Ammon's horn (tissue), 1 donor: ENCODE measurements at regions not wholly inside any gene's neighbourhood (a gene's known extent, or its start where the extent isn't known, plus 50 kb on each side); places are given as distances from the start of the nearest gene placed in this dataset.
"Not testable (repeated sequence)": the region's sequence is repeated elsewhere in the genome, so short reads cannot be mapped to it uniquely, and the experiment has no call there.

ENCODE experiments used
- DNase-seq: peaks from one replicate; pipeline ENCODE4 v3.0.0-alpha.2; 2016; ENCODE audit warnings: low spot score

DNA sequence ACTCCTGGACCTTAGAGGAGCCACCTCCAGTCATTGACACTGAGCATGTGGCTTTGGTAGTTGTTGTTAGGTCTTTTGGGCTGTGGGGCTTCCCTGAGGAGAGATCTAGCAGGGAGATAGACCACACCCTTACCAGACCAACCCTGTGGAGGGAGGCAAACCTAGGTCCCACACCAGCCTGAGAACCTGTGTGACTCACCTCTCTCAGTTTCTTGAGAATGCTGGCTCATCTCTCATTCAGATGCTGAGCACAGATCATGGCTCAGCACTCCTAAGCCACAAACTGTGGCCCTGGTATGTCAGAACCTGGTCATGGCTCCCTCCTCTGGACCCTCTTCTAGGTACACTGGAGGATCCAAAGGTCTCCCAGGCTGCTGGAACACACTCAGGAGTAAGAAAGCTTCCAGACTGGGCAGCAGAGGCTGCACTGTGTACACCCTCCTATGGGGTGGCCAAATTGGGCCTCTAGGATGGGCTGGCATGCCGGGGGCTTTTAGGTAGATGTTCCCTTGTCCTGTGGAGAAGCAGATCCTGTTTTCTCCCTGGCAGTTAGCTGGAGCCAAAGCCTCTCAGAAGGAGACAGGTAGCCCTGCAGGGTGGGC lies 1294.5 kb downstream of the KHDRBS2 start:
- no peak for DNase-seq

DNA sequence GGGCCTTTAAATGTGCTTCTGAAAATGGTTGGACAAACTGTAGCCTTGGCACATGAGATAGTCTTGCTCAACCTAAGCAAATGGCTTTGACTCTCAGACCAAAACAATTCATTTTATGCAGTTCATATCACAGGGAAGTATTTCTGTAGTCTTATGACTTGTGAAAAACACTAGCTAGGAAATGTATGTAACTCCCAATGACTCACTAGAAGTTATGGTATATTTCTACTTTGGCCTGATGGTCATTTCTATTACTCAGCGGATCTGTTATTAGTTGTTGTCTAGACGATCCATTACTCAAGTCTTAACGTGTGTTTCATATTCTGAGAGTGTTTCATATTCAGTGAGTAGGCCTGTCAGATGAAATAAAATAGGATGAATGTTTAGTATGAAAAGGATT lies 1333.5 kb downstream of the KHDRBS2 start:
- no peak for DNase-seq

DNA sequence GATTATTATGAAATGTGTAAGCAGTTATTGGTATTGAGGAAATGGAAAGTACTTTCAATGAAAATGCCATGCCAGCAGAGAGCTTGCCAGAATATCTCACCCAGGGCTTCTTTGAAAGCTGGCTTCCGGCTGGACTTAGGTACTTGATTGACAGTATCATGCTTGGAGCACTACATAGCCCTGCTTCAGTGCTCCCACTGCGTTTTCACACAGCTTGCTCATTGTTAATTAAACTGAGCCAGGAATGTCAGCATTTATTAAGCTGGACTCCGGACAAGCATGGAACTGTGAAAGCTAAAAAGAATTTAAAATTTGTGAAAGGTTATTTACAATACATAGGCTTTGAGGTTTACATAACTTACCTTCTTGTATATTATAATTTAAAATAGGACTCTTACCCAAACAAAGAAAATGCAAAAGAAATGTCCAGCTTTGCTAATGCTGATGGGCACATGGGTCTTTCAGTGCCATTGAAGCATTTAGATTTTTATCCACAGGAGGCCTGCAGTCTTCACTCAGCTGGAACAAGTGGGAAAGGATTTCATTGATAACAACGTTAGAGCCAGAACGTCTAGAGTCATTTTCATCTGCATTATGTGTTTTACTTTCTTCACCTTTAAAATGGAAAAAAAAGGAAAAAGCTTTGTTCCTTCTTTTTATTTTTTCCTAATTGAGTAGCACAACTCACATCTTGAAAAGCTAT lies 1335.7 kb downstream of the KHDRBS2 start:
- DNase-seq = not testable (repeated sequence)

DNA sequence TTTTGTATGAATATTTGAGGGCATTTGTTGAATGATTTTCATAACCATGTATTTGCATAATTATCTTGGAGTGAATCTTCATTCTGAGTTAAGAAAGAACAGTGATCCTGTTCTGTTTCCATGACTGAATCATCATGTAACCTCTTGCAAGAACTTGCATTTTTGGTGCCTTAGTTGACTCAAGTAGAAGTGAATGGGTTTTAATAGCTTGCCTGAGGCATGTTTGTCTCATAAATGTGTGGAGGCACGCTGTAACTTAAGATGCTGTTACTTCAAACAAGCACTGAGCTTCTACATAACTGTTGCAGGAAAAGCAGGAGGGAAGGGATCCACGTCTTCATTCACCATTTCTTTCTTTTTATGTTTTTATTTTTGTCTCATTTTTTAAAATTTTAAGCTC lies 1338.6 kb downstream of the KHDRBS2 start:
- DNase-seq = not testable (repeated sequence)

DNA sequence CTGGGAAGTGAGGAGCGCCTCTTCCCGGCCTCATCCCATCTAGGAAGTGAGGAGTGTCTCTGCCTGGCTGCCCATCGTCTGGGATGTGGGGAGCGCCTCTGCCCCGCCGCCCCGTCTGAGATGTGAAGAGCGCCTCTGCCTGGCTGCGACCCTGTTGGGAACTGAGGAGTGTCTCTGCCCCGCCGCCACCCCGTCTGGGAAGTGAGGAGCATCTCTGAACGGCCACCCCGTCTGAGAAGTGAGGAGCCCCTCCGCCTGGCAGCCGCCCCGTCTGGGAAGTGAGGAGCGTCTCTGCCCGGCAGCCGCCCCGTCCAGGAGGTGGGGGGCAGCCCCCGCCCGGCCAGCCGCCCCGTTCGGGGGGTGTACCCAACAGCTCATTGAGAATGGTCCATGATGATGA lies 1341.2 kb downstream of the KHDRBS2 start:
- DNase-seq = not testable (repeated sequence)

DNA sequence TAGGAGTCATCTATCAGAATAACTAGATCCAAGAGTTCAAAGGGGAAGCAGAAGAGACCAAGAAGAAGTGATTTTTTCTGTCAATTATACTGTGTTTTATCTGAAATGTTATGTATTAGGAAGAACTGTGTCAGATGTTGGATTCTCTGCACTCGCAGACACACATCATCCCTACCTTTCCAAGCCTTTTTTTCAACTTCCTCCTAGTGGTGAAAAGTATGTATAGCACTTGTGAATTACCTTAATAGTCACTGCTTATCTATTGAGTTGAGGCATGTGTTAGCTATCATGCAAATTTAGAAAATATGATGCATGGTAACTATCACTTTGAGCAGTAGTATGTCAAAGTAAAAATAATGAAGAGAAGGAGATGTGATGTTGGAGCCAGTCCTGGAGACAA lies 1350.1 kb downstream of the KHDRBS2 start:
- DNase-seq = not testable (repeated sequence)

DNA sequence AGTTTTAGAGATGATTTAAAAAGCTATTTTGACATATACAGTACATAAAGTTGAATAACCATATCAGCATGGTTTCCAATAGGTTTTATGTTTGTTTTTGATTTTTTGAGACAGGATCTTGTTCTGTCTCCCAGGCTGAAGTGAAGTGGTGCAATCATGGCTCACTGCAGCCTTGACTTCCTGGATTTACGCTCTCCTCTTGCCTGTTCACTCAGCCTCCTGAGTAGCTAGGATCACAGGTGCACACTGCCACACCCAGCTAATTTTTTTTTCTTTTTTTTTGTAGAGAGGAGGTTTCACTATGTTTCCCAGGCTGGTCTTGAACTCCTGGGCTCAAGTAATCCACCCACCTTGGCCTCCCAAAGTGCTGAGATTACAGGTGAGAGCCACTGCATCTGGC lies 1366.4 kb downstream of the KHDRBS2 start:
- not testable (repeated sequence) for DNase-seq

DNA sequence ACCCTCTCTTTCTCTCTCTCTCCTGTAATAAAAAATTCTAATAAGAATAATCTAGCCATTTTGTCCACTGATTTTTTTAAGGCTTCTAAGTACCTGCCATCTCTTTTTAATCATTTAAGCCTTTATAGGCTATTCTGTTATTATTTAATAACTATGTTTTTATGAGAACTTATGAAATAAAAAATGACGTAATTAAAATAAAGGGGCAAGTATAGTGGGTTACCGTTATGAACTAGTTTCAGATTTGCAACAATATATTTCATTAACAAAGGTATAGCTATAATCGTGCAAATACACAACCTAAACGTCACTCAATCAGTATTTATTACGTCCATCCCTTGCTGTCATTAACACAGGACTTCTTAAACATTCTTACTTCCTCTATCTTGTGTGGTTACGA lies 1382.2 kb downstream of the KHDRBS2 start:
- DNase-seq = not testable (repeated sequence)

DNA sequence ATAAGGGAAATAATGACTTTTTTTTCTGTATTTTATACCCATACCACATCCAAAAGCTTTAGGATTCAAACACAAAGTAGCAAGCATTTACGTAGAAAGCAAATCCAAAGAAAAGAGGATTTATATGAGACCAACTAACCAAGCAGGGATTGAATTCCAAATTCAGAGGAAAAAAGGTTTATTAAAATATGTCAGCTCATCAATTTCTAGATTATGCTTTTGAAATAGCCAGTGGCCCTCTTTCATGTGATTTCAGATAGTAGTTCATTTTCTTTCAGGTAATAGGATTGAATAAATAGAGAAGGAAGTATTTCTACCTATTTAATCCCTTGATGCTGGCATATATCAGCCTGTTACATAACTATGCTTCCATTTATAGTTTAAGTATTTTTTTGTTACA lies 1392.7 kb downstream of the KHDRBS2 start:
- not testable (repeated sequence) for DNase-seq

DNA sequence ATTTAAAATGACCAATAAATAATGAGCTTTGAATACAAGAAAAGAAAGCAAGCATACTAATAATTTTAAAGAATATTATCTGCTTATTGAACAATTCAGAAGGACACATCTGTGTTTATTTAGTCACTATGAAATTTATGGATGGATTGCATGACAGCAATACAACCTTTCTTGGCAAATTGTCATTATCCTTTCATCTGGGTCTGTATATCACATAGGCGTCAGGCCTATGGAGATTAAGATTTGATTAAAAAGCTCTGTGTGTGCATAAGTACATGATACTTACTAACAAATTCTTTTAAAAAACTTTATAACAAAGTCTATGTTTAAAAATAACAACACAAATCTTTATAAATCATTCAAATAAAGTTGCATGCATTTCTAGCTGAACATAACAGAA lies 1394.4 kb downstream of the KHDRBS2 start:
- no peak for DNase-seq

DNA sequence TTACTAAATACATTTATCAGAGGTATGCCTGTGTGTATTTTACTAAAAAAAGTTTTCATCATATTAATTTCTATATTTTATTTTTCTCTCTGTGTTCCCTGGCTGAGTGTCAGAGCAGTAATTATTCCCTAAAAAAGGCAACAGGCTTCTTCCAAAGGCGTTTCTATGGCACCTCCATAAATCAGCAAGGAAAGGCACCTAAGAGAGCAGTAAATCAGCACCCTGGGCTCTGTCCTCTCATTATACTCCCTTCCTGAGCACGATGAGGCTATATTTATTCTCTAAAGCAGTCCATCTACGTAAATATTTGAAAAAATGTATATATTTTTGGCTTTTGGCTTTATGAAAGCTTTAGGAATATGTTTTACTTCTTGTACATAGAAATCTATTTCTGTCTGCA lies 1408.6 kb downstream of the KHDRBS2 start:
- DNase-seq = not testable (repeated sequence)

DNA sequence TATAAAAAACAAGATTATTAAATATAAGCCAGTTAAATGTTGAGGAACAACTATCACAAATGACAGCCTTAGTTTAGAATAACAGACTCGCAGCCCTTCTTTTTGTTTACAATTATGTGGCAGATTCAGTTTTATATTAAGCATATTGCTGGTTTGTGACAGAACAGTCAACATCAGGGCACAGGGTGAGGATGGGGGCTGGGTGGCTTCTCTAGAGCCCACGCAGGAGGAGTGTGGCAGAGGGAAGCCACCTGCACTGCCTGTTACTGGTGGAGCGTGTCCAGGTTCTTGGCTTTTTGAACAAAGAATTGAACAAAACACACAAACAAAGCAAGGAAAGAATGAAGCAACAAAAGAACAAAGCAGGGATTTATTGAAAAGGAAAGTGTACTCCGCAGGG lies 1415.2 kb downstream of the KHDRBS2 start:
- peak; percentile 10 for DNase-seq

DNA sequence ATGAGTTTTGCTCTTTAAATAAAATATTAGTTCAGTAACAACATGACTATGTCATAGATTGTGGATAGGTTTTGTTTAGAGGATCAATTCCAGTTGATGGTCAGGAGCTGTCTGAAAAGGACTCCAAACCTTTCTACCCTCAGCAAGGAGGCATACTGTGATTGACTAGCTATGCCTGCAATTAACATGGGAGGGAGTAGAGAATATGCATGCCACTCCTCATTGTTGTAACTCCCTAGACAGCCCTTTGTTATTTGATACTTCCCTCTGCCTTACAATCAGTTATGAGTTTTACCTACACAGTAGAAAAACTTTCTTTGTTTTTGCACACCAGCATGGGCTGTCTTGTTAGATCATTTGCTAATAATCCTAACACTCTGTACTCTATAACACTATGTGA lies 1418.5 kb downstream of the KHDRBS2 start:
- DNase-seq = no peak

DNA sequence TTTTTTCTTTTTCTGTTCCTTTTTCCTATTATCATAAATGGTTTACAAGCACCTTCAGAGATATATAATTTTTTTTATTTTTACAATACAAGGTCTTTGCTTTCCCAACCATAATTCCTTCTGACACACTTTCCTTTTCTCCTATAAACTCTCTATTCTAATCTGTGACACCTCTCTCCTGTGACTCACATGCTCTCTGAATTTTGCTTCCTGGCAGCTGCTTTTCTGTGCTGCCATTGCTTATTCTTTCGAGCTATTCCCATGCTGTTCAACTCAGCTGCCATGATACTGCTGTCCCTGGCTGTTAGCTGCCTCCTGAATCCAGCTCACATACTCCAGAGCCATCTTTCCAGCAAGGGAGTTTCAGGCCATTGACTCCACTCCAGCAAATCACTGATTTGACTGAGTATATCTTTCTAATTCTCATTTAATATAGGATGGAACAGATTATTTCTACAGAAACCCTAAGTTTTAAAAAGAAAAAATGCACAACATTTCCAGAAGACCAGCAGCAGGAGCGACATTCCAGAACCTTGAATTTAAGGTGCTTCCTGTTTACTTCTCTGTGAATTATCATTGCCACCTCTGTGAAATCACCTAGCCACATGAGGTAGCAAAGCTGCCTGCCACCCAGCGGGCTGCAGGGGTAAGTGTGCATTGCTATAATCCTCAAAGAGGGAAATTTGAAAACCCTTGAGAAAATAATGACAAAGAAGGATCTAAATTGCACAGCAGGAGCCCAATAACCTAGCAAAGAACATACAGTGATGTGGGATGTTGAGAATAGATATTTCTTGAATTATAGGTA lies 1442.6 kb downstream of the KHDRBS2 start:
- DNase-seq = not testable (repeated sequence)

DNA sequence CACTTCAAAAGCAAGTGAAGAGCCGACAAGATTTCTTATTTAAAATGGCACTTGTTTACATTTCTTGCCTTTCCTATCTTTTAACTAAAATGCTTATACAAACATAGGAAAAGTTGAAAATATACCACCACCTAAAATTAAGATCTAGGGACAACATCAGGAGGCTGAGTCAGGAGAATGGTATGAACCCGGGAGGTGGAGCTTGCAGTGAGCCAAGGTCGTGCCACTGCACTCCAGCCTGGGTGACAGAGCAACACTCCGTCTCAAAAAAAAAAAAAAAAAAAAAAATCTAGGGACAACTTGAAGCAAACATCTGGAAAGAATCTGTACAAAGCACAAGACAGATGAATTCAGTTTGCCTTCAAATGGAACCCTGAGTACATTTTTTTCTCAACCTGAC lies 1455.3 kb downstream of the KHDRBS2 start:
- DNase-seq = not testable (repeated sequence)

DNA sequence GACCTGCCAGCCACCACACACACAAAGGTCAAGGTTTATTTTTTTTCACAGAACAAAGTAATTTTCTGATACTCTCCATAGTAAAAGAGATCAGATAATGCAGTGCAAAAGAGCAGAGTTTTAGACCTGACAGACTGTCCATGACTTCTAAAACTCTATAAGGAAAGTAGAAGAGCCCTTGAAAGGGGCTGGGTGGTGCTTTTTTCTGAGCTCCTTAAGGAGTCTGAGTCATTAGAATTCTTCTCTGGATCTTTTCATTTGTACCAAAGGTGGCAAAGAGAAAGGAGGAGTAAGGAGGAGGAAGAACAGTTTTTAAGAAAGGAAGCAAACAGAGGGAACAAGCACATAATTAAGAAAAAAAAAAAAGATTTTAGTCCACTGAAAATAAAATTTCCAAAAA lies 1463.4 kb downstream of the KHDRBS2 start:
- DNase-seq = not testable (repeated sequence)

DNA sequence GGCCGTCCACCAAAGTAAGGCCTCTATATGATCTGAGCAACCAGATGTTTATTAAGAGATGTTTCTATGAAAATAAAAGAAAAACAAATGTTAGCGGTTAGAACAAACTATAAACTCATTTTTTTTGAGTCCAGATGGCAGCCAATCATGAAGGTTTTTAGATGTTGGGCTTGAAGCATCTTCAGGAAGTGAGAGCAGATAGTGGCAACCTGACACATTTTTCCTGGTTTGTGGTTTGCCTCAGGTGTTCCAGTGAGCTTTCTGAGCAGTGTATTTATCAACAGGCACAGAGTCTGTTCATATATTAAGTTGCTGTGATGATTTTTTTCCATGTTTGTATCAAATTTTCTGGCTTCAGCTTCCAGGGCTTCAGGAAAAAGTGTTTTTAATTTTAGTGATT lies 1468.0 kb downstream of the KHDRBS2 start:
- not testable (repeated sequence) for DNase-seq

DNA sequence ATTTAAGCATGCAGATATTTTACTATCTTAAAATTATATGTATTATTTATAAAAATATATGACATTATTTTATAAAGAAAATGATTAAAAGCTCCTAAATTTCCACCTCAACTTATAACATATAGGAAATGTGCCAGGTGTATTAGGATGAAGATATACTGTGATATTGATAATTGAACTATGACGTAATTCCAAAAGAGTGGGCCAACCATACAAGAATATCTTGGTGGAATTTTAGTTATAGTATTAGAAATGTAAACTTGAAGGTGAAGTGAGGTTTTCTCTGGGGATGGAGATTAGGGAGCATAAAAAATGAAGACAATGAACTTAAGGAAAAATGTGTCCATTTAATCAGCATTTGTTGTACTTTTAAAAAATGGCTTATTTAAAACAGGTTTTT lies 1471.2 kb downstream of the KHDRBS2 start:
- not testable (repeated sequence) for DNase-seq

DNA sequence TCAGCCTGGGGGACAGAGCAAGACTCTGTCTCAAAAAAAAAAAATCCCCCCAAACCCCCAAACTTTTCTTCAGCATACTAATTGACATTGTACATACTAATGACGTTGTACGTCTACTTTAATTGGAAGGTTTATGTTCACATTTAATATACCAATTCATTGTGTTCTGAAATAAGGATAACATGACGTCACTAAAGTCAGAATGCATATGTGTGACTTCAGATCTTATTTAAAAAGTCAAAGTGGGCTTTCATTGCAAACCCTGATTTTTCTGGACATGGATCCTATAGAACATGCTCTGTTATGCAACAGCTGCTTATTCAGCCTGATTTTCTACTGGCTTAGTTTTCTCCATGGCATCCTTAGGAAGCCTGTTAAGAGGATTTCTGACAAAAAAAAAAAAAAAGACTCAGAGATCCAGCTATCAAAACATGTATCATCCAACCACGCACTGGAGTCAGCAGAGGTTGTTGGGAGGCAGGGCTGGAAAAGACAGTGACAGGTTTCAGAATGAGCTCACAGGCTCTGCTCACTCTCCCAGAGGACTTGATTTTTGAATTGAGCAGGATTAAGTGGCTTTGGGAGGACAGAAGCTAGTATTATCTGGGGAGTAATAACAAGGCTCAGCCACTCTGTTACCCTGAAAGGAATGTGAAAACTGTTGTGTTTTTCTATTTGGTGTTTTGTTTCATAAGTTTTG lies 1472.0 kb downstream of the KHDRBS2 start:
- not testable (repeated sequence) for DNase-seq

DNA sequence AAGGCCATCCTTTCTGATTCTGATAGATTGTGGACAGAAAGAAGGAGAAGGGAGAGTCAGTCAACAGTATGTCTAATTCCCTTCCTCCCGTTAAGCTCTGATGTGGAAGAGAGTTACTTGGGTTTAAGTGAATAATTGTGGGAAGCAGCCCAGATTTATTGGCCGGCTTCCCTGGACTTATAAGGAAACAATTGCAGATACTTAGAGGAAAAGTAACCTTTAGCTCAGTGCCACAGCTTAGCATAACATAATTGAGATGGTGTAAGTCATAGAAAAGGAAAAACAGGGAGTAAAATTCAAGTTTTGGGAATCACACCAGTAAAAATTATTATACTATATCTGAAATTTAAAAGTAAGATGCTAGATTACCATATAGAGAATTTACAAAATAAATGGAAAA lies 1475.8 kb downstream of the KHDRBS2 start:
- DNase-seq = not testable (repeated sequence)

DNA sequence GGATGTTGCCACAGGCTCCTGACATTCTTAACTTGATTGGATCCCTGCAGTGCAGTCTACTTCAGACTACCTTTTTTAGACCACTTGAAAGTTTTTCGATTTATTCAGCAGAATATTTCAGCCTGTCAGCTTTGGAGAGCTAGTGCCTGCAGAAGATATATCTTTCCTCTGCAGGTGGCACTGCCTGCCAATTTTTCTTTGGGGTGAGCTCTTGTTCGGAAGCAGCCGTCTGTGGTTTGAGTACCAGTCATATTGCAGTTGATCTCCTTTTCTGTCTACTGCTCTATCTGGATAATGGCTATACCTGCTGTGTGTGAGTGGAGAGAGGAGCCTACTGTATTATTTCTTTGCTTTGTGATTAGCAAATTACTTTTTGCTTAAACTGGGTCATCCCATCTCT lies 1486.9 kb downstream of the KHDRBS2 start:
- peak; percentile 28 for DNase-seq

DNA sequence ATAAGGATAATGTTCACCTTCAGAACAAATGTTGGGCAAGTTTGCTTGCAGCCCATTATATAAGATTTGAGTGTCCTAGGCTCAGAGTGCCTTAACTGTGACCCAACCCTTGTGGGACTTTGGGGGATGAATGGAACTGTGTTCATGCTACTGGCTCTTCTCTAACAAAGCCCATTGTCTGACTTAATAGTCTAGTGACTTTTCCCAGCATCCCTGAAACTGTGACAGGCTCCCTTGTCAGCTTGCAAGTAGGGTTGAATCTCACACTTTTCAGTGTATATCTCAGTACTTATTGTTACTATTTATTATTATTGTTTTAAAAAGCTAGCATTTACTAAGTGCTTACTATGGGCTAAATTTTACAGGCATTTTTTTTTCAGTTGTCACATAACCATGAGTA lies 1488.2 kb downstream of the KHDRBS2 start:
- DNase-seq = not testable (repeated sequence)
